HFF-Myc (cell line): ENCODE measurements at regions not wholly inside any gene's neighbourhood (a gene's known extent, or its start where the extent isn't known, plus 50 kb on each side); places are given as distances from the start of the nearest gene placed in this dataset.

ENCODE experiments used
- DNase-seq: peaks from one replicate; pipeline ENCODE4 v3.0.0-alpha.2; 2011; ENCODE audit warnings: low read depth; ENCODE audit errors: extremely low read depth
- H3K4me3 ChIP-seq: replicated peaks from 2 replicates; pipeline ENCODE4 v1.5.1; 2011; ENCODE audit warnings: low read depth, mild to moderate bottlenecking, control low read depth, low read length
- CTCF ChIP-seq: IDR thresholded peaks from 2 replicates; pipeline ENCODE4 v1.5.1; 2012; ENCODE audit warnings: mild to moderate bottlenecking, low read depth, low read length, control low read depth; ENCODE audit errors: missing control alignments

DNA sequence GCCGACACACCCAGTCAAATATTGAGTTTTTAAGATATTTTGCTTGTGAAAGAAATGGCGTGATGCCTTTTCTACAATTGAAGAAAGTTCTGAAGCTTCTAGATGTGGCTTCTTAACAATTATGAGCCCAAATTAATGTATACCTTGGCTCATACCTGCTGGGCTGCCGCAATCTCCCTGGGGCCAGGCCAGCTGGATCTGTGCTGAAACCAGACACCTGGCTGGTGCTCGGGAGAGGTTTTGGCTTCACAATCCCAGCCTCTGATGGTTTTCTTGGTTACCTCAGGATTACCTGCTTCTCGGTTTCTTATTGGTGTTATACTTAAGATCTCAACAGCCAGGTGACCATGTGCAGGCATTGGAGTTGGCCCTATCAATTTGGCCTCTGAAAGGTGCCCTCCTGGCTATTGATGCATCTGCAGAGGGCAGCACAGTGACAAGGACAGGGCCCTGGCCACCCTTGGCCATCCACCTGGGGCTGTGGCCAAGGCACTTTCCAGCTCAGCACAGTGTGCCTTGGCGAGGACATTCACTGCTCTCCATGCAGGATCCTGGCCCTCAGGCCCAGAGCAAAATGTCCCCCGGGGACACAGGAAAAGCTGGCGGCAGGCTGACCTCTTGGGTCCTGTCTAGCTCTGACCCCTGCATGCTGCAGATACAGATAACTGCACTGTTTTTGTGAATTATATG lies 305.0 kb downstream of the ZNF536 start:
- H3K4me3 ChIP-seq, result no peak overlapping the region
- TF ChIP-seq CTCF, result no peak
- no peak for DNase-seq

DNA sequence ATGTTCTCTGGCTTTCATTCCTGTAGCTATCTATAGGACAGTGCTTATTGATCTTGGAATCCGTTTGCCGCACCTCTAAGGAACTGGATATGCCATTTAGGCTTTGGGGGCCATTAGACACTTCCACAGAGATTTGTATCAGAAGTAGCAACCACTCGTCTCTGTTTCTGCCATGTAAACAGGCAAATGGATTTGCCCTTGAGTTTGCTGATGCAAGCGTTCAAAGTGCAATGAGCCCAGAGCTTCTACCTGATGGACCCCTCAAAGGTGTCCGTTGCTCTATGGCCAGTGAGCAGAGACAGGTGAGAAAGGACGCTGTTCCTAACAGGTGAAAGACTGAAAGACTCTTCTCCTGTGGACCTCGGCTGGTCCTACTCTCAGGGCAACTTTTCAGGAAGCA lies 302.9 kb downstream of the ZNF536 start:
- DNase-seq, result no peak
- H3K4me3 ChIP-seq, result no peak overlapping the region
- TF ChIP-seq CTCF, result no peak

DNA sequence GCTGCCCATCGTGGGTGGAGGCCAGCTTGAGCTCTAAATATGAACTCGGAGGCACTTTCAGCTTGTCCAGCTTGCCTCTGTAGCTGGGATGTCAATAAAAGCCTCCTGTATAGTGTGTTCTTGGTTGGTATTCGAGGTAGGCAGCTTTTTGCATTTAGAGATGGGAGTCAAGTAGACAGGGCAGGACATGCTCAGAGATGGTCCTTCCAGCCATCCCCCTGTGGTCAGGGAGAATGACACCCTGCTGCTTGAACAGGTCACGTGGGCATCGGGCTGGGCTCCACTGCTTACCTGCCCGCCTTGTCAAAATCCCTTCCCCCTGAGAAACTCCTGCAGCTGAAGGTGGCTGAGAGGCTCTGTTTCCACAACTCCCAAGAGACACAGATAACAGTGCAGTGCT lies 302.5 kb downstream of the ZNF536 start:
- no peak for TF ChIP-seq CTCF
- H3K4me3 ChIP-seq, result no peak overlapping the region
- no peak for DNase-seq

GRCh38 chr19:30673336-30673735 lies 301.2 kb downstream of the ZNF536 start:
- H3K4me3 ChIP-seq, result no peak overlapping the region
- no peak for DNase-seq
- TF ChIP-seq CTCF, result no peak

GRCh38 chr19:30672926-30673325 lies 300.7 kb downstream of the ZNF536 start:
- TF ChIP-seq CTCF, result no peak
- H3K4me3 ChIP-seq, result no peak overlapping the region
- no peak for DNase-seq

GRCh38 chr19:30671622-30672051 lies 299.5 kb downstream of the ZNF536 start:
- no peak for DNase-seq
- TF ChIP-seq CTCF, result no peak
- no peak overlapping the region for H3K4me3 ChIP-seq

GRCh38 chr19:30671367-30671619 lies 299.1 kb downstream of the ZNF536 start:
- H3K4me3 ChIP-seq, result no peak overlapping the region
- no peak for DNase-seq
- TF ChIP-seq CTCF, result no peak
